Stomach smooth muscle (tissue), 2 donors: ENCODE measurements at regions not wholly inside any gene's neighbourhood (a gene's known extent, or its start where the extent isn't known, plus 50 kb on each side); places are given as distances from the start of the nearest gene placed in this dataset.

ENCODE experiments used
- H3K27ac ChIP-seq: one replicate; pipeline ENCODE4 v1.7.0; 2013; ENCODE audit warnings: mild to moderate bottlenecking, low read length, inconsistent platforms
- H3K27me3 ChIP-seq, 2 donors: one replicate each; pipeline ENCODE4 v1.7.0; 2013; ENCODE audit warnings: low read length in 2 of 2; ENCODE audit not compliant: insufficient read depth in 2 of 2, control insufficient read depth in 1 of 2
- H3K36me3 ChIP-seq, 2 donors: one replicate each; pipeline ENCODE4 v1.7.0; 2013; ENCODE audit warnings: low read length in 2 of 2; ENCODE audit not compliant: control insufficient read depth in 2 of 2, insufficient read depth in 2 of 2
- H3K4me1 ChIP-seq: one replicate; pipeline ENCODE4 v1.7.0; 2013; ENCODE audit warnings: low read length; ENCODE audit not compliant: control insufficient read depth, insufficient read depth
- H3K4me3 ChIP-seq, 2 donors: one replicate each; pipeline ENCODE4 v1.7.0; 2013; ENCODE audit warnings: low read length in 2 of 2
- H3K9ac ChIP-seq, 2 donors: one replicate each; pipeline ENCODE4 v1.7.0; 2013; ENCODE audit warnings: low read length in 2 of 2, mild to moderate bottlenecking in 1 of 2
- H3K9me3 ChIP-seq, 2 donors: one replicate each; pipeline ENCODE4 v1.7.0; 2013; ENCODE audit warnings: low read length in 2 of 2; ENCODE audit not compliant: control insufficient read depth in 2 of 2
- donor health status: healthy.
- donor health status: Pancreatic carcinoma.

DNA sequence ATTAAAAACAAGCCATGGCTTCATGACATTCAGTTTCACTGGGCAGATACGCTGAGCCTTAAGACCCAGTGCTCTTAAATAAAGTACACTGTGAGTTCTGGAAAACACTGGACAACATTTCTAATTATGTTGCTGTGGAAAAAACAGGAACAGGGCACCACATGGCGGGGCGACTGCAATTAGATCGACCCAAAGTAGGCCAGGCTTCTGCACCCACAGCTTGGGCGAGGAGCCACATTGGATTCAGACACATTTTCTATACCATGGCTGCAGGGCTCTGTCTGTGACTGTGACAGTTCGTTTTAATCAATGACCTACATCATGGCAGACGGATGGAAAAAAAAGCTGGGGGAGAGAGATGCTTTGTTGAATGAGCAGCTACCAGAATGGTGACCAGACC lies 227.2 kb upstream of the HS6ST1 start:
- Histone ChIP-seq H3K4me1 (no peaks in the 10 kb centered on the region), H3K9me3 (no peaks in the 10 kb centered on the region), H3K4me3 (no peak overlapping the region), H3K36me3 (no peaks in the 10 kb centered on the region), H3K27ac (no peak overlapping the region), H3K9ac (no peak overlapping the region), H3K27me3 (no peaks in the 10 kb centered on the region)

GRCh38 chr2:128547667-128548066 lies 229.0 kb upstream of the HS6ST1 start:
- Histone ChIP-seq H3K36me3 (no peaks in the 10 kb centered on the region), H3K9me3 (no peaks in the 10 kb centered on the region), H3K4me3 (no peak overlapping the region), H3K27ac (no peak overlapping the region), H3K4me1 (no peaks in the 10 kb centered on the region), H3K9ac (no peak overlapping the region), H3K27me3 (no peaks in the 10 kb centered on the region)

DNA sequence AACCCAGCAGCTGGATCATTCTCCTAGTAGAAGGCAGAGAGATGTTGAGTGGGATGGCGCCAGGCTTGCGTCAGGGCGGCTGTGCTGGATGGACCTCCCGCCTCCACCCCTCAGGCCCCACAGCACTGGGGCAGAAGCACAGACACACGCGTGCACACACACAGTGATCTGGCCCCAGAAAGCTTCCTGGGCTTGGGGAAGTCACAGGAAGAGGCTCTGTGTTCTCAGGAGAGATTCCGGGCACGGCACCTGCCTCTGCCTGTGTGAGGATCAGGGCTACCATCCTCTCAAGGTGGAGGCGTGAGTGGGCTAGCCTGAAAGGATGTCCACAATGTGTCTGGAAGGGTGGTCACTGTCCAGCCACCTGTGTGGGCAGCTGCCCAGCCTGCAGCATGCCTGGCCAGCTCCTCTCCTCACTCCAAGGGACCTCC lies 229.8 kb upstream of the HS6ST1 start:
- H3K27ac ChIP-seq = no peak overlapping the region
- no peaks in the 10 kb centered on the region for H3K9me3 ChIP-seq

GRCh38 chr2:128549094-128549493 lies 230.4 kb upstream of the HS6ST1 start:
- Histone ChIP-seq H3K9me3 (no peaks in the 10 kb centered on the region), H3K27ac (no peak overlapping the region), H3K27me3 (no peaks in the 10 kb centered on the region), H3K4me3 (no peak overlapping the region), H3K4me1 (no peaks in the 10 kb centered on the region), H3K9ac (no peak overlapping the region), H3K36me3 (no peaks in the 10 kb centered on the region)

More for the DNA sequence above, 229.8 kb upstream of the HS6ST1 start:
- Histone ChIP-seq H3K36me3 (no peaks in the 10 kb centered on the region), H3K27me3 (no peaks in the 10 kb centered on the region), H3K9ac (no peak overlapping the region), H3K4me1 (no peaks in the 10 kb centered on the region), H3K4me3 (no peak overlapping the region)

GRCh38 chr2:128549646-128550260 lies 231.1 kb upstream of the HS6ST1 start:
- Histone ChIP-seq H3K9me3 (no peaks in the 10 kb centered on the region), H3K27ac (no peak overlapping the region), H3K36me3 (no peaks in the 10 kb centered on the region), H3K4me1 (no peaks in the 10 kb centered on the region), H3K9ac (no peak overlapping the region), H3K4me3 (no peak overlapping the region), H3K27me3 (no peaks in the 10 kb centered on the region)

- H3K27me3 ChIP-seq = no peaks in the 10 kb centered on the region
- no peak overlapping the region for H3K9ac ChIP-seq
- no peak overlapping the region for H3K27ac ChIP-seq
- no peaks in the 10 kb centered on the region for H3K4me1 ChIP-seq
- H3K36me3 ChIP-seq = no peaks in the 10 kb centered on the region
- no peaks in the 10 kb centered on the region for H3K9me3 ChIP-seq
- no peak overlapping the region for H3K4me3 ChIP-seq
Measured at GRCh38 chr2:128550389-128550788, 231.7 kb upstream of the HS6ST1 start.

DNA sequence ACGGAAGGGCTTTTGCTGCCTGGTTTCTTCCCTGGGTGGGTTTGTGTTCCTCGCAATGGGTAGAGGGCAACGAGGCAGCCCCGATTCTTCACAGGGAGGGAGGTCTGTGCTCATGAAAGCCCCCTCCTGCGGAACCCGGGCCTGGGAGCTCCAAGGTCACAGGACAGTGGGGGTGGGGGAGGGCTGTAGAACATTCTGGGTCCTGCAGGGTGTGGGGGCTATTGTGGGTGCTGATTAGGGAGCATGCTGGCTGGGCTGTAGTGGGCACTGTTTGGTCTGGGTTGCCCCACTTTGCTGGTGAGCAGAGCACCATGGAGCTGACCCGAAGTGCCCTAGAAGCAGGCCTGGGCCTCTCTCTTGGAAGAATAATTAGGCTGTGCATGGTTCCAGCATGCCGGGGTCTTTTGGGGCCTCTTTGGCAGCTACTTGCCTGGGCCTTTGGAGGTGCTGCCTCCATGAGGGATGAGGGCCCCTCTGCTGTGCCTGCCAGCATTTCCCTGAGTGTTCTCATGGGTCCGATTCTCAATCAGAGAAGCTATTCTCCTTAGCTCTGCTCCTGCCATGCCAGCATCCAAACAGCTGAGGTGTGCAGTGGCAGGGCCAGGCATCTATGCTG lies 232.2 kb upstream of the HS6ST1 start:
- Histone ChIP-seq H3K27ac (no peak overlapping the region), H3K9me3 (no peaks in the 10 kb centered on the region)

GRCh38 chr2:128551435-128551834 lies 232.8 kb upstream of the HS6ST1 start:
- H3K27me3 ChIP-seq = no peaks in the 10 kb centered on the region
- H3K36me3 ChIP-seq = no peaks in the 10 kb centered on the region
- H3K4me3 ChIP-seq = no peak overlapping the region
- H3K27ac ChIP-seq = no peak overlapping the region
- no peaks in the 10 kb centered on the region for H3K4me1 ChIP-seq
- H3K9ac ChIP-seq = no peak overlapping the region
- no peaks in the 10 kb centered on the region for H3K9me3 ChIP-seq

More for the DNA sequence above, 232.2 kb upstream of the HS6ST1 start:
- no peaks in the 10 kb centered on the region for H3K4me1 ChIP-seq
- H3K9ac ChIP-seq = no peak overlapping the region
- H3K36me3 ChIP-seq = no peaks in the 10 kb centered on the region
- no peaks in the 10 kb centered on the region for H3K27me3 ChIP-seq
- H3K4me3 ChIP-seq = no peak overlapping the region

GRCh38 chr2:128552141-128552805 lies 233.6 kb upstream of the HS6ST1 start:
- no peak overlapping the region for H3K4me3 ChIP-seq
- H3K36me3 ChIP-seq = no peaks in the 10 kb centered on the region

GRCh38 chr2:128552806-128553551 lies 234.3 kb upstream of the HS6ST1 start:
- no peaks in the 10 kb centered on the region for H3K27me3 ChIP-seq
- H3K9me3 ChIP-seq = no peaks in the 10 kb centered on the region
- H3K9ac ChIP-seq = no peak overlapping the region
- no peaks in the 10 kb centered on the region for H3K4me1 ChIP-seq
- no peak overlapping the region for H3K27ac ChIP-seq
- no peak overlapping the region for H3K4me3 ChIP-seq
- no peaks in the 10 kb centered on the region for H3K36me3 ChIP-seq

More at GRCh38 chr2:128552141-128552805, 233.6 kb upstream of the HS6ST1 start:
- no peaks in the 10 kb centered on the region for H3K9me3 ChIP-seq
- no peak overlapping the region for H3K9ac ChIP-seq
- H3K27ac ChIP-seq = no peak overlapping the region
- no peaks in the 10 kb centered on the region for H3K27me3 ChIP-seq
- no peaks in the 10 kb centered on the region for H3K4me1 ChIP-seq
